ENCODE measurements at regions not wholly inside any gene's neighbourhood (a gene's known extent, or its start where the extent isn't known, plus 50 kb on each side); places are given as distances from the start of the nearest gene placed in this dataset.
"Not testable (repeated sequence)": the region's sequence is repeated elsewhere in the genome, so short reads cannot be mapped to it uniquely, and the experiment has no call there.

DNA sequence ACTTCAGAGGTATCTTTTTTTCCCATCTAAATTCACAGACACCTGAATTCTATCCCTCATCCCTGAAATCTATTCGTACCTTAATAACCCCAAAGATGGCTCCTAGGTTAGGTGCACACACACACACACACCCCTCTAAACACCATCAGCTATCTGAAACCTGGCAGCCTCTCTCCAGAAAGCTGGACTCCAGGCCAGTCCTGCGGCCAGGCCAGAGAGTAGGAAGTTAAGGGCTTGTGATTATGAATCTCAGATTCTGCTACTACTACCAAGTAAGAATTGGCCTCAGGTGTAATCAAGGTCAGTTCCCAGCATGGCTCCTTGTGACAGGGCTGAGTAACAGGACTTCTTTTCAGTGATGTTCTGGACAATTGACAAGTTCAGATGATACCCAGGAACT lies 244.2 kb upstream of the SERP2 start:
- no peak for DNase-seq

- DNase-seq, result no peak
Observed at GRCh38 chr13:44131069-44131614, 242.5 kb upstream of the SERP2 start.

DNA sequence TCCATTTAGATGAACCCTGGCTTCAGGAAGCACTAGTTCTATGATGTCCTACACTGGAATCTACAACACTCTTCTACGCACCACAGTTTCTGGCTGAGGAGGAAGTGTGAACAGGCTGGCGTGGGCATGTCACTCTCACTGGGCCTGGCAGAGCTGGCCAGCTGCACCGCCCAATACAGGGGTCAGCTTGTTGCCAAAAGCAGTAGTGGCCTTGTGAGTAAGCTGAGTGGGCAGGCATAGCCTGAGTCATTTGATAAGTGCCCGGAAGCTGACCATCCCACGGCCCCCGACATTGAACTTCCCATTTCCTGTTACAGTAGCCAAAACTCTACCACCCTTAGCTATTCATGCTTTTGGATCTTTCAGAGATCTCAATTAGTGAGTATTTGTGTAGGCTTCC lies 240.9 kb upstream of the SERP2 start:
- DNase-seq, result no peak

DNA sequence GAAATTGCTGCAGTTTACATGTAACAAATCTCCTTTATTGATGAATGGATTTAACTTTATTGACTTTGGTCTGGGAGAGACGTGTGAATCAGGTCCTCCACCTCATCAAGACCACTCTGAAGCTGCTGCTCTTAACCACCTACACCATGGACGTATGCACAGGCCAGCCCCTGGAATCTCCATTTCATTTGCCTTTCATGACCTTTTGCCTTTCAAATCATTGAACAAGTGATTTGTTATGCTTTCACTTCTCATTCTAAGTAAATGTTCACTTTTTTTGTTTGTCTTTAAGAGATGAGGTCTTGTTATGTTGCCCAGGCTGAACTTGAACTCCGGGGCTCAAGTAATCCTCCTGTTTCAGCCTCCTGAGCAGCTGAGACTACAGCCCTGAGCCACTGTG lies 240.0 kb upstream of the SERP2 start:
- DNase-seq, result no peak

GRCh38 chr13:44135566-44135965 lies 238.1 kb upstream of the SERP2 start:
- DNase-seq, result no peak

GRCh38 chr13:44136696-44137268 lies 236.8 kb upstream of the SERP2 start:
- DNase-seq, result no peak

DNA sequence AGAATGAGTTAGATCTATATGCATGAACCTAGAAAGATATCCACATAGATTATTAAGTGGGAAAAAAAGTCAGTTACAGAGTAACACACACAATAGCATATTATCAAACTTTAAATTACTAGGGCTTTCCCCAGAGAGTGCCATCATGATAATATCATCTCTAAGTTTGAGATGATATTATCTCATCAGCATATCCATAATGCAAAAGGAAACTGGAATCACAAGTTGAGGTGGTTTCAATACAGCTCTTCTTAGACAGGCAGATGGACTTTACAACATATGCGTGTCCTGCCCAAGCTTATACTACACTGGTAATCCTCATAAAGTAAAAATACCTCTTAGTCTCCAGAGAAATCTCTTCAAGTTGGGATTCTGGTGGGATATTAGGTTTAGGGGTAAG lies 236.2 kb upstream of the SERP2 start:
- DNase-seq, result no peak

GRCh38 chr13:44140146-44140545 lies 233.5 kb upstream of the SERP2 start:
- DNase-seq, result no peak

- DNase-seq, result peak in 1 of 2 experiments; percentile 1
Observed at GRCh38 chr13:44140888-44141724, 232.5 kb upstream of the SERP2 start.

DNA sequence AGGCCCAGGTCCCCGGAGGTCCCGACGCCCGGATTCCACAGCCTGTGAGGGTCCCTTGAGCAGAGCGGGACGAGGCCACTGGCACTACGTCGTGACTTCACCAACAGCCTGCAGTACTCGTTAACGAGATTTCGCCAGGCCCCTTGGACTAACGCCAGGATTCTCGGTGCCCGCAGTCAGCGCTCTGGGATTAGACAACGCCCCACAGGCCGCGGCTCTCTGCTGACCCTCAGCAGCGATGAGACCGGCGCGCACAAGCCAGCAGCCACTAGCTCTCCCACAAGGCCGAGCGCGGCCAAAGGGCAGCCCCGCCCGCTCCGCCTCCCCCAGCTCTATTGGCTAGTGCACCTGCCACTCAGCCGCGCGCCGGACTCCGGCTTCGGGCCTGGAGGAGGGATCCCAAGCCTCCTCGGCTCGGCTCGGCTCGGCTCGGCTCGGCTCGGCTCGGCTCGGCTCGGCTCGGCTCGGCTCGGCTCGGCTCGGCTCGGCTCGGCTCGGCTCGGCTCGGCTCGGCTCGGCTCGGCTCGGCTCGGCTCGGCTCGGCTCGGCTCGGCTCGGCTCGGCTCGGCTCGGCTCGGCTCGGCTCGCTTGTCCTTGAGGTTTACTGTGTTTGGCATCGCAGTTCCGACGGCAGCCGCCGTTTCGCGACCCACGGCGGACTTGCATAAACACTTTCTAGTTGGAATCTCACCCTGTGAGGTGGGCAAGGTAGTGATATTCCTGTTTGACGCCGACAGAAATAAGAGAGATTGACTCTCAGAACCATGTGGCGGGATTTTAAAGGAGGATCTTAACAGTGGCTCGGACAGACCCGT lies 231.7 kb upstream of the SERP2 start:
- peak; percentile 89 to 97 for DNase-seq

GRCh38 chr13:44142540-44142867 lies 231.1 kb upstream of the SERP2 start:
- DNase-seq, result no peak

DNA sequence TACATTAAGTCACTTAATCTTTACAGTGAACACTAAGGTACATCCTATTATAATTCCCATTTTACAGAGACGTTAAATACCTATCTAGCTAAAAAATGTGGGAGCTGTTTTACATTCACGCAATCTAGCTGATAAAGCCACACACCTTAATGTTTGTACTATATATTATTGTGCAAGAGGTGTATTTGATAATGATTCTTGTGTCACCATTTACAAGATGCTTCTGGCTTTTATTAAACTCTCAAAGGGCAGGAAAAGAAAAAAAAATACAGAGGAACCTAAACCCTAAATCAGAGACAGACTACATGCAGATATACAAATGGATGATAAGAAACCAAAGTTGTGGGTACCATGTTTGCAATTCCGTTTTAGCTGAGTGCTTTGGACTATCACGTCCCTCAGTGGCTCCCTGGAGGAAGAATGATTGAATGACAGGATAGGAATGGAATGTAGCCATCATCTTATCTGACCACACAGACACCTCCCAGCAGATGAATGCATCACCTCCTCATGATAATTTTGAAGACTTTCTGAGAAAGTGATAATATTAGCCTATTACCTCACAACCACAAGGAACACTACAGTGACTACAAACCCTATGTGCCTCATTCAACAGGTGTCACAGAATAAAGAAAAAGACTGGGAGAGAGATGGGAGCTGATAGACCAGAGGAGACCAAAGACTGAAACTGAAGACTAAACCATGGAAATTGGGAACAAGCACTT lies 230.5 kb upstream of the SERP2 start:
- DNase-seq, result no peak

DNA sequence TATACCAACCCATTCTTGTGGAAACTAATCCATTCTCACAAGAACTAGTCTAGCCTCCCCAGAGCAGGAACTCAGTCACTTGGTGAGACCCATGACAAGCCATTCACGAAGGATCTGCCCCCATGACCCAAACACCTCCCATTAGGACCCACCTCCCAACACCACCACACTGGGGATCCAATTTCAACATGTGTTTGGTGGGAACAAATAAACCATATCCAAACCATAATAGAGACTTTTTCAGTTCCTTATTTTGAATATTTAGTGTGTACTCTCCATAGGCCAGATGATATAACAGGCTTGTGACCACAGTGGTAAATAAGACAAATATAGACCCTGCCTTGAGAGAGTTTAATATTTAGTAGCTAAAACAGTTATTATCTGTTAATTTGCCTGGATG lies 227.5 kb upstream of the SERP2 start:
- DNase-seq, result no peak

GRCh38 chr13:44147233-44147632 lies 226.4 kb upstream of the SERP2 start:
- DNase-seq, result no peak

DNA sequence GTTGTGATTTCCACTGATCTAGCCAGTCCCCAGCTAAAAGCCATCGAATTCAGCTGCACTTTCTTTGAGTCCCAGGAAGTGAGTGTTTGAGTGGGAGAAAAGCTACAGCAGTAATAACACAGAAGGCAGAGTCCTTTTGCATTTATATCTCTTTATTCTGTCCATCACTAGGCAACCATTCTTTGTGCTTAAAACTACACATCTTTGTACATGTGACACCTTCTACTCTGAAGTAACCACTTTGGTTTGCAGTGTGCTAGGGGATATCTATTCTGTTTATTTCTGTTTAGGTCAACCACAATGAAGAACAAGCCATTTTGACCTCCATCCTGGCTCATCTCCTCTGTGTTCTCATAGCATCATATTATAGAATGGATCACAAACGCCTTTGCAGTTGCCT lies 226.0 kb upstream of the SERP2 start:
- DNase-seq, result no peak

DNA sequence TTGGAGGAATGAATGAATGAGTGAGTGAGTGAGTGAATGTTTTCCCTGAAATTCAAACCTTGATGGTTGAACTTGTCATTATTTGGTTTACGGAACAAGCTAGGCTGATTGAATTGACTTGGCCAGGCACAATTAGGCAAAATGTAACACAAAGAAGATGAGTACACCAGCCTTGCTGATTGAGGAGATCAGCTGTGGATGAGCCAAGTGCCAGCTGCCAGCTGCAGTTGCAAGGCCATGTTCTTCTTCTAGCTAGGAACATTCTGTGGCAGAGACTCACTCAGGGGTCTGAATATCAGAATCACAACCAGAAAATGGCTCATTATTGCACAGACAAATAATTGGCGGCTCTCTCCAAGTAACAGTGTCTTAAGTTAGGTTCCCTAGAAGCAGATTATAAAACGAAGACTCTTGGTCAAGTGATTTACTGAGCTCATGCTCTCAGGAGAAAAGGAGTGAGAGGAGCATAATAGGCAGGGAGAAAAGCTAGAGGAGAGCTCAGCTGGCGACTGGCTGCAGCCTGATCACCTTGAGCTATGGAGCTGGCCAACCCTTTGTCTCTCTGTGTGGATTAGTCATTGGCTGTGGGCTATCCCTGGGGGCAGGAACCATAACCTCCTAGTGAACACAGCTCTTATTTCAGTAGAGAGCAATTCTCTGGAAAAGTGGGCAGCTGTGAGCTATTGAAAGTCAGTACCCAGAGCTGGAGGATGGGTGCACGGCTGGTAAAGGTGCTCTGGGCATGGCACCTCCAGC lies 225.3 kb upstream of the SERP2 start:
- DNase-seq, result no peak

DNA sequence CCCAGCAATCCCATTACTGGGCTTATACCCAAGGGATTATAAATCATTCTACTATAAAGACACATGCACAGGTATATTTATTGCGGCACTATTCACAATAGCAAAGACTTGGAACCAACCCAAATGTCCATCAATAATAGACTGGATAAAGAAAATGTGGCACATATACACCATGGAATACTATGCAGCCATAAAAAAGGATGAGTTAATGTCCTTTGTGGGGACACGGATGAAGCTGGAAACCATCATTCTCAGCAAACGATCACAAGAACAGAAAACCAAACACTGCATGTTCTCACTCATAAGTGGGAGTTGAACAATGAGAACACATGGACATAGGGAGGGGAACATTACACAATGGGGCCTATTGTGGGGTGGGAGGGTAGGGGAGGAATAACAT lies 224.4 kb upstream of the SERP2 start:
- not testable (repeated sequence) for DNase-seq

DNA sequence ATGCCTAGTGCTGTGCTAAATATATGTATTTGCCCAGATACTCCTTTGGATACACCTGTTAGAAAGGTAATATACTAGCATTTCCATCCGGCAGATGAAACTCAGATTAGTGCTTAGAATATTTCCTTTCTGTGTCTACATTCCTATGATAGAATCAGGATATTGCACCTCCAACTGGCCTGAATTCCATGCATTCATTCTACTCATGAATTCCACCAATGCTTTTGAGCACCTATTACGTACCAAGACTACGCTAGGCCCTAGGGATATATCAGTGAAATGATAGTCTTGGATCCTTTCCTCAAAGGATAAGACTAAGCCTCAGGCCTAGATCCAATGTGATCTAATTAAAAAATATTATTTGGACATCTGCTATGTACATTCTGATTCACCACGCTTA lies 223.8 kb upstream of the SERP2 start:
- no peak for DNase-seq

GRCh38 chr13:44151474-44151873 lies 222.2 kb upstream of the SERP2 start:
- no peak for DNase-seq

GRCh38 chr13:44153496-44153895 lies 220.1 kb upstream of the SERP2 start:
- DNase-seq, result no peak

DNA sequence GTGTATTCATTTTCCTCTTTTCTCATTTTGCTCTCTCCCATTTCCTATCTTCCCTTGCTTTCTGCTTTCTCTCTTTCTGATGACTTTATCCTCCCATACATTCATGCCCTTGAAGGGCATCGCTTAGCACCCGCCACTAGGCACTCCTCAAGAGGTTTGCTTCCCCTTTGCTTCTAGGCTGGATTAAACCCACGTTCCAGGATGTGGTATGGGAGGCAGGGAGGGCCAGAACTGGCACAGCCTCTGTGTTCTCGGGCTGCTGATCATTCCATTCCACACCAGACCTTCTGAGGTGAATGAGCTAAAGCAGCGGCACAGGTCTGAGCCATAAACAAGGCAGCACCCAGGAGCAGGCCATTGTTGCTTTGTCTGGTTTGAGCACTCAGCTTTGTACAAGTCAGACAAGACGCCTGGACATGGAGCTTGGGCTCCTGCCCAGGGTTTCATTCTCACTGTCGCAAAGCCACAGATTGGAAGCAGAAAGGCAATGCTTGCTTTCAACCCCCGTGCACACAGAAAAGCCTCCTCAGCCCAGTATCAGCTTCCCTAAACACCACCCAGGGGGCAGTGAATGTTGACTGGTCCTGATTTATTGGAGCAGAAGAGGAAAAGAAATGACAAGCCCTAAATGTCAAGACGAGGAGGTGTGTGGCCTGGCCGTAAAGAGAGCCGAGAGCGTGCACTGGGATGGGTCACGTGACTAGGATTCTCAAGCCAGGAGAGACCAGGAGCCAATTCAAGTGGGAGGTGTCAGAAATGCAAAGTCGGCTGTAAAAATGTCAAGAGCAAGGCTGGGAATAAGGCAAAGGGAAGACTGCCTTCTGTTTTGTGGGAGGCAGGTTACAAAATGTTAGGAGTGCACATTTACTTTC lies 218.0 kb upstream of the SERP2 start:
- no peak for DNase-seq

Measured in stimulated activated CD4-positive, alpha-beta T cell treated with anti-CD3 and anti-CD28 coated beads, Interleukin-4, amount 100 ng/mL, for 4 hours (primary cell).